Activated CD4-positive, alpha-beta memory T cell treated with anti-CD3 and anti-CD28 coated beads for 36 hours (primary cell): ENCODE measurements at regions not wholly inside any gene's neighbourhood (a gene's known extent, or its start where the extent isn't known, plus 50 kb on each side); places are given as distances from the start of the nearest gene placed in this dataset.

Source experiments
- CTCF ChIA-PET: fragments of 350-600 bp; sonication (Branson Sonifier 250); formaldehyde crosslinking; loops from one replicate; lab custom pipeline; 2021; ENCODE audit warnings: antibody characterized with exemption, inconsistent platforms; lab: Charles Lee
- POLR2A ChIA-PET: fragments of 350-600 bp; sonication (Branson Sonifier 250); formaldehyde crosslinking; loops from one replicate; lab custom pipeline; 2021; ENCODE audit warnings: antibody characterized with exemption; lab: Charles Lee
- DNase-seq: peaks from one replicate; pipeline ENCODE4 v3.0.0-alpha.2; 2020
- H3K27ac Mint-ChIP-seq: one replicate; pipeline ENCODE4 v1.8.0; 2021; ENCODE audit warnings: mixed read lengths
- H3K27me3 Mint-ChIP-seq: one replicate; pipeline ENCODE4 v1.8.0; 2021; ENCODE audit warnings: mixed read lengths
- H3K36me3 Mint-ChIP-seq: one replicate; pipeline ENCODE4 v1.8.0; 2021; ENCODE audit warnings: mixed read lengths
- H3K4me1 Mint-ChIP-seq: one replicate; pipeline ENCODE4 v1.8.0; 2021; ENCODE audit warnings: low read depth, mixed read lengths
- H3K4me3 Mint-ChIP-seq: one replicate; pipeline ENCODE4 v1.8.0; 2021; ENCODE audit warnings: mild to moderate bottlenecking, mixed read lengths
- H3K9me3 Mint-ChIP-seq: one replicate; pipeline ENCODE4 v1.8.0; 2021; ENCODE audit warnings: mixed read lengths
- intact Hi-C: fragments of 100-400 bp; cut with micrococcal nuclease; formaldehyde crosslinking; loops from one replicate; pipeline ENCODE4 v1.15.1; 2023

- Mint-ChIP-seq H3K9me3 (no peaks in the 10 kb centered on the region), H3K27me3 (no peaks in the 10 kb centered on the region), H3K4me3 (no peak overlapping the region), H3K4me1 (no peaks in the 10 kb centered on the region), H3K36me3 (no peaks in the 10 kb centered on the region), H3K27ac (no peak overlapping the region)
- ChIA-PET POLR2A (no interaction called here), CTCF (no interaction called here)
- intact Hi-C loops: no loop called here
- DNase-seq: no peak
Observed at GRCh38 chr6:112640891-112641290, 293.8 kb downstream of the RFPL4B start.

GRCh38 chr6:112649853-112650252, 302.7 kb downstream of the RFPL4B start:
- no peaks in the 10 kb centered on the region for H3K4me1 Mint-ChIP-seq
- no peak for DNase-seq
- ChIA-PET CTCF (no interaction called here), POLR2A (no interaction called here)
- H3K9me3 Mint-ChIP-seq: no peaks in the 10 kb centered on the region
- H3K4me3 Mint-ChIP-seq: no peak overlapping the region
- H3K27me3 Mint-ChIP-seq: no peaks in the 10 kb centered on the region
- no peaks in the 10 kb centered on the region for H3K36me3 Mint-ChIP-seq
- intact Hi-C loops: no loop called here
- H3K27ac Mint-ChIP-seq: no peak overlapping the region

- no peak for DNase-seq
- Mint-ChIP-seq H3K4me1 (no peaks in the 10 kb centered on the region), H3K4me3 (no peak overlapping the region), H3K36me3 (no peaks in the 10 kb centered on the region), H3K27ac (no peak overlapping the region), H3K27me3 (no peaks in the 10 kb centered on the region), H3K9me3 (no peaks in the 10 kb centered on the region)
- ChIA-PET POLR2A (no interaction called here), CTCF (no interaction called here)
- intact Hi-C loops: no loop called here
Observed at GRCh38 chr6:112651239-112651638, 304.1 kb downstream of the RFPL4B start.

GRCh38 chr6:112659912-112660311, 312.8 kb downstream of the RFPL4B start:
- Mint-ChIP-seq H3K36me3 (no peaks in the 10 kb centered on the region), H3K4me1 (no peaks in the 10 kb centered on the region), H3K9me3 (no peaks in the 10 kb centered on the region), H3K27me3 (no peaks in the 10 kb centered on the region), H3K4me3 (no peak overlapping the region), H3K27ac (no peak overlapping the region)
- intact Hi-C loops: no loop called here
- no peak for DNase-seq
- CTCF ChIA-PET: no interaction called here
- POLR2A ChIA-PET: no interaction called here

GRCh38 chr6:112660626-112661025, 313.5 kb downstream of the RFPL4B start:
- H3K36me3 Mint-ChIP-seq: no peaks in the 10 kb centered on the region
- no peak for DNase-seq
- H3K27me3 Mint-ChIP-seq: no peaks in the 10 kb centered on the region
- no peaks in the 10 kb centered on the region for H3K4me1 Mint-ChIP-seq
- H3K4me3 Mint-ChIP-seq: no peak overlapping the region
- ChIA-PET CTCF (no interaction called here), POLR2A (no interaction called here)
- H3K9me3 Mint-ChIP-seq: no peaks in the 10 kb centered on the region
- no peak overlapping the region for H3K27ac Mint-ChIP-seq
- intact Hi-C loops: no loop called here

GRCh38 chr6:112663698-112664097, 316.6 kb downstream of the RFPL4B start:
- Mint-ChIP-seq H3K27ac (no peak overlapping the region), H3K4me1 (no peaks in the 10 kb centered on the region), H3K4me3 (no peak overlapping the region), H3K36me3 (no peaks in the 10 kb centered on the region), H3K9me3 (no peaks in the 10 kb centered on the region), H3K27me3 (no peaks in the 10 kb centered on the region)
- CTCF ChIA-PET: no interaction called here
- DNase-seq: no peak
- intact Hi-C loops: no loop called here
- POLR2A ChIA-PET: no interaction called here

- H3K27me3 Mint-ChIP-seq: no peaks in the 10 kb centered on the region
- no peak overlapping the region for H3K27ac Mint-ChIP-seq
- intact Hi-C loops: no loop called here
- no peaks in the 10 kb centered on the region for H3K9me3 Mint-ChIP-seq
- no peak overlapping the region for H3K4me3 Mint-ChIP-seq
- DNase-seq: no peak
- POLR2A ChIA-PET: no interaction called here
- H3K36me3 Mint-ChIP-seq: no peaks in the 10 kb centered on the region
- CTCF ChIA-PET: no interaction called here
- H3K4me1 Mint-ChIP-seq: no peaks in the 10 kb centered on the region
Observed at GRCh38 chr6:112665114-112665513, 318.0 kb downstream of the RFPL4B start.

GRCh38 chr6:112665815-112666214, 318.7 kb downstream of the RFPL4B start:
- no peaks in the 10 kb centered on the region for H3K4me1 Mint-ChIP-seq
- CTCF ChIA-PET: no interaction called here

GRCh38 chr6:112667427-112667826, 320.3 kb downstream of the RFPL4B start:
- no peak overlapping the region for H3K27ac Mint-ChIP-seq
- no peak for DNase-seq
- H3K9me3 Mint-ChIP-seq: no peaks in the 10 kb centered on the region
- no peak overlapping the region for H3K4me3 Mint-ChIP-seq
- H3K36me3 Mint-ChIP-seq: no peaks in the 10 kb centered on the region
- ChIA-PET CTCF (no interaction called here), POLR2A (no interaction called here)
- H3K4me1 Mint-ChIP-seq: no peaks in the 10 kb centered on the region
- intact Hi-C loops: no loop called here
- H3K27me3 Mint-ChIP-seq: no peaks in the 10 kb centered on the region

More at GRCh38 chr6:112665815-112666214, 318.7 kb downstream of the RFPL4B start:
- no peak overlapping the region for H3K27ac Mint-ChIP-seq
- intact Hi-C loops: no loop called here
- no peaks in the 10 kb centered on the region for H3K9me3 Mint-ChIP-seq
- H3K36me3 Mint-ChIP-seq: no peaks in the 10 kb centered on the region
- H3K4me3 Mint-ChIP-seq: no peak overlapping the region
- DNase-seq: no peak
- POLR2A ChIA-PET: no interaction called here
- H3K27me3 Mint-ChIP-seq: no peaks in the 10 kb centered on the region

- Mint-ChIP-seq H3K27ac (no peak overlapping the region), H3K36me3 (no peaks in the 10 kb centered on the region), H3K27me3 (no peaks in the 10 kb centered on the region), H3K4me3 (no peak overlapping the region), H3K9me3 (no peaks in the 10 kb centered on the region), H3K4me1 (no peaks in the 10 kb centered on the region)
- no peak for DNase-seq
- CTCF ChIA-PET: no interaction called here
- intact Hi-C loops: no loop called here
- POLR2A ChIA-PET: no interaction called here
Observed at GRCh38 chr6:112680091-112680490, 333.0 kb downstream of the RFPL4B start.

- no peak for DNase-seq
- ChIA-PET POLR2A (no interaction called here), CTCF (no interaction called here)
- Mint-ChIP-seq H3K9me3 (no peaks in the 10 kb centered on the region), H3K36me3 (no peaks in the 10 kb centered on the region), H3K4me3 (no peak overlapping the region), H3K4me1 (no peaks in the 10 kb centered on the region), H3K27me3 (no peaks in the 10 kb centered on the region), H3K27ac (no peak overlapping the region)
- intact Hi-C loops: no loop called here
Observed at GRCh38 chr6:112682071-112682470, 334.9 kb downstream of the RFPL4B start.

- intact Hi-C loops: no loop called here
- no peaks in the 10 kb centered on the region for H3K9me3 Mint-ChIP-seq
- no peak overlapping the region for H3K4me3 Mint-ChIP-seq
- POLR2A ChIA-PET: no interaction called here
- DNase-seq: no peak
- no peaks in the 10 kb centered on the region for H3K4me1 Mint-ChIP-seq
- H3K27me3 Mint-ChIP-seq: no peaks in the 10 kb centered on the region
- no peaks in the 10 kb centered on the region for H3K36me3 Mint-ChIP-seq
- CTCF ChIA-PET: no interaction called here
- no peak overlapping the region for H3K27ac Mint-ChIP-seq
Observed at GRCh38 chr6:112683106-112683505, 336.0 kb downstream of the RFPL4B start.

GRCh38 chr6:112683926-112684325, 336.8 kb downstream of the RFPL4B start:
- H3K4me3 Mint-ChIP-seq: no peak overlapping the region
- no peaks in the 10 kb centered on the region for H3K27me3 Mint-ChIP-seq
- no peak overlapping the region for H3K27ac Mint-ChIP-seq
- no peak for DNase-seq
- H3K36me3 Mint-ChIP-seq: no peaks in the 10 kb centered on the region
- POLR2A ChIA-PET: no interaction called here
- intact Hi-C loops: no loop called here
- CTCF ChIA-PET: no interaction called here
- H3K9me3 Mint-ChIP-seq: no peaks in the 10 kb centered on the region
- H3K4me1 Mint-ChIP-seq: no peaks in the 10 kb centered on the region
